Large intestine (tissue), 3 donors: ENCODE measurements at regions not wholly inside any gene's neighbourhood (a gene's known extent, or its start where the extent isn't known, plus 50 kb on each side); places are given as distances from the start of the nearest gene placed in this dataset.

Source experiments
- DNase-seq, 2 donors: peaks; one replicate each; pipeline versions ENCODE4 v3.0.0 to v3.0.0-alpha.2; 2013
- H3K27ac ChIP-seq: one replicate; pipeline ENCODE4 v1.5.1; 2013; ENCODE audit warnings: low read length
- H3K27me3 ChIP-seq: 2 replicates; pipeline ENCODE4 v1.6.1; 2013; ENCODE audit warnings: low read length; ENCODE audit not compliant: control insufficient read depth, insufficient read depth
- H3K36me3 ChIP-seq: 2 replicates; pipeline ENCODE4 v1.6.1; 2013; ENCODE audit warnings: low read length; ENCODE audit not compliant: control insufficient read depth, insufficient read depth
- H3K4me1 ChIP-seq: one replicate; pipeline ENCODE4 v1.6.1; 2013; ENCODE audit warnings: low read length; ENCODE audit not compliant: control insufficient read depth, insufficient read depth
- H3K4me3 ChIP-seq: one replicate; pipeline ENCODE4 v1.5.1; 2013; ENCODE audit warnings: low read length
- H3K9me3 ChIP-seq: one replicate; pipeline ENCODE4 v1.6.1; 2013; ENCODE audit warnings: mild to moderate bottlenecking, low read depth, low read length, moderate library complexity; ENCODE audit not compliant: control insufficient read depth
- WGBS: methylation state at CpG from one replicate; pipeline ENCODE4 v1.1.5; 2013; ENCODE audit warnings: low lambda C conversion rate; ENCODE audit not compliant: insufficient coverage; 5-methylcytosine and 5-hydroxymethylcytosine counted together

GRCh38 chr4:65968831-65969558, 298.7 kb upstream of the EPHA5 start:
- Histone ChIP-seq H3K9me3 (no peaks in the 10 kb centered on the region), H3K36me3 (no peaks in the 10 kb centered on the region), H3K27me3 (no peaks in the 10 kb centered on the region), H3K27ac (no peak overlapping the region), H3K4me3 (no peak overlapping the region), H3K4me1 (no peaks in the 10 kb centered on the region)
- peak in 1 of 2 donors; percentile 1 for DNase-seq
- WGBS = 100% methylated on average over 1 of the region's 7 CpGs

GRCh38 chr4:65960751-65961150, 290.5 kb upstream of the EPHA5 start:
- H3K4me3 ChIP-seq = no peak overlapping the region
- DNase-seq = no peak
- WGBS = 62% methylated on average over 1 of the region's 1 CpG
- H3K9me3 ChIP-seq = no peaks in the 10 kb centered on the region
- H3K27ac ChIP-seq = no peak overlapping the region
- H3K4me1 ChIP-seq = no peaks in the 10 kb centered on the region
- H3K27me3 ChIP-seq = no peaks in the 10 kb centered on the region
- no peaks in the 10 kb centered on the region for H3K36me3 ChIP-seq

- 100% methylated on average over 1 of the region's 1 CpG for WGBS
Observed at GRCh38 chr4:65954416-65954815, 284.1 kb upstream of the EPHA5 start.

GRCh38 chr4:65951177-65951576, 280.9 kb upstream of the EPHA5 start:
- H3K9me3 ChIP-seq = no peaks in the 10 kb centered on the region
- H3K27me3 ChIP-seq = no peaks in the 10 kb centered on the region
- H3K4me3 ChIP-seq = no peak overlapping the region
- H3K36me3 ChIP-seq = no peaks in the 10 kb centered on the region
- no CpG with 5 or more reads among the region's 1 CpG for WGBS
- DNase-seq = no peak
- H3K27ac ChIP-seq = no peak overlapping the region
- H3K4me1 ChIP-seq = no peaks in the 10 kb centered on the region

More at GRCh38 chr4:65954416-65954815, 284.1 kb upstream of the EPHA5 start:
- Histone ChIP-seq H3K36me3 (no peaks in the 10 kb centered on the region), H3K4me3 (no peak overlapping the region), H3K27ac (no peak overlapping the region), H3K27me3 (no peaks in the 10 kb centered on the region), H3K4me1 (no peaks in the 10 kb centered on the region), H3K9me3 (no peaks in the 10 kb centered on the region)
- no peak for DNase-seq

- 80% methylated on average over 1 of the region's 2 CpGs for WGBS
- Histone ChIP-seq H3K36me3 (no peaks in the 10 kb centered on the region), H3K27ac (no peak overlapping the region), H3K9me3 (no peaks in the 10 kb centered on the region), H3K27me3 (no peaks in the 10 kb centered on the region), H3K4me3 (no peak overlapping the region), H3K4me1 (no peaks in the 10 kb centered on the region)
- no peak for DNase-seq
Observed at GRCh38 chr4:65943076-65943475, 272.8 kb upstream of the EPHA5 start.

- Histone ChIP-seq H3K27me3 (no peaks in the 10 kb centered on the region), H3K4me1 (no peaks in the 10 kb centered on the region), H3K36me3 (no peaks in the 10 kb centered on the region), H3K4me3 (no peak overlapping the region), H3K9me3 (no peaks in the 10 kb centered on the region), H3K27ac (no peak overlapping the region)
- no peak for DNase-seq
- WGBS = 73% methylated on average over 3 of the region's 4 CpGs
Observed at GRCh38 chr4:65924843-65925242, 254.6 kb upstream of the EPHA5 start.

- H3K4me3 ChIP-seq = no peak overlapping the region
- no peaks in the 10 kb centered on the region for H3K36me3 ChIP-seq
- WGBS = no CpG with 5 or more reads among the region's 1 CpG
Observed at GRCh38 chr4:65923616-65924015, 253.3 kb upstream of the EPHA5 start.

GRCh38 chr4:65921180-65921579, 250.9 kb upstream of the EPHA5 start:
- no peak for DNase-seq
- no CpG with 5 or more reads among the region's 10 CpGs for WGBS

More at GRCh38 chr4:65923616-65924015, 253.3 kb upstream of the EPHA5 start:
- H3K4me1 ChIP-seq = no peaks in the 10 kb centered on the region
- no peaks in the 10 kb centered on the region for H3K9me3 ChIP-seq
- no peak for DNase-seq
- no peaks in the 10 kb centered on the region for H3K27me3 ChIP-seq
- H3K27ac ChIP-seq = no peak overlapping the region

GRCh38 chr4:65918872-65919271, 248.6 kb upstream of the EPHA5 start:
- no peak for DNase-seq
- no peaks in the 10 kb centered on the region for H3K9me3 ChIP-seq
- H3K4me3 ChIP-seq = no peak overlapping the region
- H3K36me3 ChIP-seq = no peaks in the 10 kb centered on the region
- no peaks in the 10 kb centered on the region for H3K27me3 ChIP-seq
- H3K27ac ChIP-seq = no peak overlapping the region
- H3K4me1 ChIP-seq = no peaks in the 10 kb centered on the region

More at GRCh38 chr4:65921180-65921579, 250.9 kb upstream of the EPHA5 start:
- Histone ChIP-seq H3K4me3 (no peak overlapping the region), H3K27me3 (no peaks in the 10 kb centered on the region), H3K36me3 (no peaks in the 10 kb centered on the region), H3K9me3 (no peaks in the 10 kb centered on the region), H3K27ac (no peak overlapping the region), H3K4me1 (no peaks in the 10 kb centered on the region)

GRCh38 chr4:65918212-65918611, 247.9 kb upstream of the EPHA5 start:
- no peaks in the 10 kb centered on the region for H3K36me3 ChIP-seq
- no peak for DNase-seq
- no peaks in the 10 kb centered on the region for H3K4me1 ChIP-seq
- no peak overlapping the region for H3K27ac ChIP-seq
- H3K4me3 ChIP-seq = no peak overlapping the region
- H3K9me3 ChIP-seq = no peaks in the 10 kb centered on the region
- H3K27me3 ChIP-seq = no peaks in the 10 kb centered on the region
- no CpG with 5 or more reads among the region's 1 CpG for WGBS

GRCh38 chr4:65917486-65917885, 247.2 kb upstream of the EPHA5 start:
- no peaks in the 10 kb centered on the region for H3K4me1 ChIP-seq
- H3K27ac ChIP-seq = no peak overlapping the region
- H3K9me3 ChIP-seq = no peaks in the 10 kb centered on the region
- 80% methylated on average over 1 of the region's 2 CpGs for WGBS
- no peaks in the 10 kb centered on the region for H3K36me3 ChIP-seq
- no peak for DNase-seq
- no peaks in the 10 kb centered on the region for H3K27me3 ChIP-seq
- no peak overlapping the region for H3K4me3 ChIP-seq
